ENCODE measurements at regions not wholly inside any gene's neighbourhood (a gene's known extent, or its start where the extent isn't known, plus 50 kb on each side); places are given as distances from the start of the nearest gene placed in this dataset.

- TF ChIP-seq POU6F1 (CRISPR knock-in tag; IDR thresholded peaks at IDR 0.05; ENCODE audit: borderline replicate concordance, low read depth) (no peak), ZNF565 (CRISPR knock-in tag; conservative IDR thresholded peaks at IDR 0.05; ENCODE audit: low read depth) (no peak), TCF4 (CRISPR knock-in tag; IDR thresholded peaks at IDR 0.05; ENCODE audit: borderline replicate concordance) (no peak), ESRRG (CRISPR knock-in tag; IDR thresholded peaks at IDR 0.05) (no peak), ZFP30 (CRISPR knock-in tag; IDR thresholded peaks at IDR 0.05) (no peak)
Measured at GRCh38 chr3:21938267-21938681, 187.3 kb upstream of the ZNF385D start (continued).

DNA sequence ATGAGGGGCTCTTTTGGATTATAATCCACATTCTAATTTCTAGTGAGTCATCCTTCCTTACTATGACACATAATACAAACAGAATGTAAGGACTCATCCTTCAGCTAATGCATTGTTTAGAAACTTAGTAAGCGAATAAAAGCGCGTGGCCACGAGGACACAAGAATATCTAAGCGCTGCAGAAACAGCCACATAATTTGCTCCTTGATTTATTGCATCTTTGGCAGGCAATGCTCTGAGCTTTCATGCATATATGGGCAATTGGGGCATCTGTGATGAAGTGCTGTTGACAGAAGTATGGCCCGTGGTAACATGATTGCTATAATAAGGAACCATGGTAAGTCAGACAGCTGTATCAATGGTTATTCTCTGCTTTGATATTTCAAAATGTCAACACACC is 191.3 kb upstream of the ZNF385D start:
- TF ChIP-seq ISL1 (CRISPR knock-in tag; IDR thresholded peaks at IDR 0.05): peak; percentile 74
- TF ChIP-seq TOX (CRISPR knock-in tag; IDR thresholded peaks at IDR 0.05; ENCODE audit: borderline replicate concordance): 0 out of 2 replicates have a peak, but pooled peaks have one; percentile 7
- TF ChIP-seq OSR1 (CRISPR knock-in tag; IDR thresholded peaks at IDR 0.05): no peak
- TF ChIP-seq, protein P1, sequence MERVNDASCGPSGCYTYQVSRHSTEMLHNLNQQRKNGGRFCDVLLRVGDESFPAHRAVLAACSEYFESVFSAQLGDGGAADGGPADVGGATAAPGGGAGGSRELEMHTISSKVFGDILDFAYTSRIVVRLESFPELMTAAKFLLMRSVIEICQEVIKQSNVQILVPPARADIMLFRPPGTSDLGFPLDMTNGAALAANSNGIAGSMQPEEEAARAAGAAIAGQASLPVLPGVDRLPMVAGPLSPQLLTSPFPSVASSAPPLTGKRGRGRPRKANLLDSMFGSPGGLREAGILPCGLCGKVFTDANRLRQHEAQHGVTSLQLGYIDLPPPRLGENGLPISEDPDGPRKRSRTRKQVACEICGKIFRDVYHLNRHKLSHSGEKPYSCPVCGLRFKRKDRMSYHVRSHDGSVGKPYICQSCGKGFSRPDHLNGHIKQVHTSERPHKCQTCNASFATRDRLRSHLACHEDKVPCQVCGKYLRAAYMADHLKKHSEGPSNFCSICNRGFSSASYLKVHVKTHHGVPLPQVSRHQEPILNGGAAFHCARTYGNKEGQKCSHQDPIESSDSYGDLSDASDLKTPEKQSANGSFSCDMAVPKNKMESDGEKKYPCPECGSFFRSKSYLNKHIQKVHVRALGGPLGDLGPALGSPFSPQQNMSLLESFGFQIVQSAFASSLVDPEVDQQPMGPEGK (CRISPR knock-in tag; IDR thresholded peaks at IDR 0.05; ENCODE audit: borderline replicate concordance): no peak
- peak; percentile 81 for ATAC-seq

DNA sequence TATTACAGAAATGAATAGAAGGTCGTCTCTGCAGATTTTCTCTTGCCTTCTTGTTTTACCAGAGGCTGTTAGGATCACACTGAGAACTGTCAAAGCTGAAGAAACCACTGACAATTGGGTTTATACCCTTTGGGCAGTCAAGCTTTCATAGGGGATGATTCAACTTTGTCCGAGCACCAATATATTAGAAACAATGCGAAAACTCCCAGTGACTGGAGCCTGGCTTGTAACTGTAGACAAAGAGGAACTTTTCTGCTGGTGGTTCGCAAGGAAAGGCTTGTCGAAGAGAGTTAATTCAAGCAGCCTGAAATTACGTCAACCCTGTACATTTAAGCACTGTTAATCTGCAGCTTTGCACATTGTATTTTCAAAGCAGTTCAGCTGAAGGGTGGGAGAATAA is 193.2 kb upstream of the ZNF385D start:
- no peak for TF ChIP-seq TSHZ2 (CRISPR knock-in tag; IDR thresholded peaks at IDR 0.05)
- no peak for TF ChIP-seq ZC3H10 (CRISPR knock-in tag; IDR thresholded peaks at IDR 0.05)
- no peak for TF ChIP-seq ZNF8 (CRISPR knock-in tag; IDR thresholded peaks at IDR 0.05)
- TF ChIP-seq TCF4 (CRISPR knock-in tag; IDR thresholded peaks at IDR 0.05; ENCODE audit: borderline replicate concordance): no peak
- TF ChIP-seq ESRRG (CRISPR knock-in tag; IDR thresholded peaks at IDR 0.05): no peak
- no peak for TF ChIP-seq OSR1 (CRISPR knock-in tag; IDR thresholded peaks at IDR 0.05)
- TF ChIP-seq, protein P2, sequence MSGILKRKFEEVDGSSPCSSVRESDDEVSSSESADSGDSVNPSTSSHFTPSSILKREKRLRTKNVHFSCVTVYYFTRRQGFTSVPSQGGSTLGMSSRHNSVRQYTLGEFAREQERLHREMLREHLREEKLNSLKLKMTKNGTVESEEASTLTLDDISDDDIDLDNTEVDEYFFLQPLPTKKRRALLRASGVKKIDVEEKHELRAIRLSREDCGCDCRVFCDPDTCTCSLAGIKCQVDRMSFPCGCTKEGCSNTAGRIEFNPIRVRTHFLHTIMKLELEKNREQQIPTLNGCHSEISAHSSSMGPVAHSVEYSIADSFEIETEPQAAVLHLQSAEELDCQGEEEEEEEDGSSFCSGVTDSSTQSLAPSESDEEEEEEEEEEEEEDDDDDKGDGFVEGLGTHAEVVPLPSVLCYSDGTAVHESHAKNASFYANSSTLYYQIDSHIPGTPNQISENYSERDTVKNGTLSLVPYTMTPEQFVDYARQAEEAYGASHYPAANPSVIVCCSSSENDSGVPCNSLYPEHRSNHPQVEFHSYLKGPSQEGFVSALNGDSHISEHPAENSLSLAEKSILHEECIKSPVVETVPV (CRISPR knock-in tag; IDR thresholded peaks at IDR 0.05): no peak
- no peak for TF ChIP-seq ZNF565 (CRISPR knock-in tag; conservative IDR thresholded peaks at IDR 0.05; ENCODE audit: low read depth)
- TF ChIP-seq ZNF70 (CRISPR knock-in tag; IDR thresholded peaks at IDR 0.05): no peak
- no peak for TF ChIP-seq RARB (CRISPR knock-in tag; IDR thresholded peaks at IDR 0.05)
- no peak for TF ChIP-seq TOX (CRISPR knock-in tag; IDR thresholded peaks at IDR 0.05; ENCODE audit: borderline replicate concordance)
- TF ChIP-seq BACH2 (CRISPR knock-in tag; IDR thresholded peaks at IDR 0.05; ENCODE audit: borderline replicate concordance): no peak
- TF ChIP-seq ZFP3 (CRISPR knock-in tag; IDR thresholded peaks at IDR 0.05): no peak
- no peak for TF ChIP-seq CREB5 (CRISPR knock-in tag; IDR thresholded peaks at IDR 0.05; ENCODE audit: low read depth)
- no peak for TF ChIP-seq PPARA (CRISPR knock-in tag; IDR thresholded peaks at IDR 0.05; ENCODE audit: borderline replicate concordance)
- TF ChIP-seq, protein P1 (CRISPR knock-in tag; IDR thresholded peaks at IDR 0.05; ENCODE audit: borderline replicate concordance): no peak
- no peak for TF ChIP-seq POU6F1 (CRISPR knock-in tag; IDR thresholded peaks at IDR 0.05; ENCODE audit: borderline replicate concordance, low read depth)
- ATAC-seq: no peak

Data from SK-N-SH treated with all-trans-retinoic acid at 6 μM for 48 hours (cell line).